Suprapubic skin (tissue), 3 donors: ENCODE measurements at regions not wholly inside any gene's neighbourhood (a gene's known extent, or its start where the extent isn't known, plus 50 kb on each side); places are given as distances from the start of the nearest gene placed in this dataset.

Source experiments
- POLR2A ChIP-seq, 2 donors: fragments of 450-650 bp; IDR thresholded peaks; one replicate each; pipeline ENCODE4 v1.6.1; 2017; ENCODE audit warnings: antibody characterized with exemption in 2 of 2, mild to moderate bottlenecking in 2 of 2, moderate library complexity in 2 of 2
- TF ChIP-seq, protein P1 (sequence below), 2 donors: fragments of 200-600 bp in 1 of 2; fragments of 450-650 bp in 1 of 2; sonication (generic) in 1 of 2; IDR thresholded peaks; one replicate each; pipeline ENCODE4 v1.5.1; 2016 to 2019; ENCODE audit warnings: antibody characterized with exemption in 2 of 2, mild to moderate bottlenecking in 1 of 2, moderate library complexity in 1 of 2

DNA sequence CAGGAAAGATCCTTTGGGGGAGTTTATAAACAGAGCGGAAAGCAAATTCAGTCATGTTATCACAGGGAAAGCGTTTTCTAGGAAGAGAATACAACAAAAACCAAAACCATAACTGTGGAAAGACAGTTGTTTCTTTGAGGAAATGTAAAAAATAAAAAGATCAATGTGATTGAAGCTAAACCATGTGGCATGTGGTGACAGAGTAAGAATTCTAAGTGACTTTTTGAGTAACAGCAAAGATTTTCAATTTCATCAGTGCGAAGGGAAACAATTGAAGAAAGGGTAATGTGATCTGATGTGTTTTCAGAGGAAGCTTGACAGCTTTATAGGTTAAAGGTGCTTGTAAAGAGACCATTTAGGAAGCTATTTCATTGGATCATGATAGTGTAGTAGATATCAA lies 575.9 kb upstream of the CHORDC1 start:
- TF ChIP-seq, protein P1, sequence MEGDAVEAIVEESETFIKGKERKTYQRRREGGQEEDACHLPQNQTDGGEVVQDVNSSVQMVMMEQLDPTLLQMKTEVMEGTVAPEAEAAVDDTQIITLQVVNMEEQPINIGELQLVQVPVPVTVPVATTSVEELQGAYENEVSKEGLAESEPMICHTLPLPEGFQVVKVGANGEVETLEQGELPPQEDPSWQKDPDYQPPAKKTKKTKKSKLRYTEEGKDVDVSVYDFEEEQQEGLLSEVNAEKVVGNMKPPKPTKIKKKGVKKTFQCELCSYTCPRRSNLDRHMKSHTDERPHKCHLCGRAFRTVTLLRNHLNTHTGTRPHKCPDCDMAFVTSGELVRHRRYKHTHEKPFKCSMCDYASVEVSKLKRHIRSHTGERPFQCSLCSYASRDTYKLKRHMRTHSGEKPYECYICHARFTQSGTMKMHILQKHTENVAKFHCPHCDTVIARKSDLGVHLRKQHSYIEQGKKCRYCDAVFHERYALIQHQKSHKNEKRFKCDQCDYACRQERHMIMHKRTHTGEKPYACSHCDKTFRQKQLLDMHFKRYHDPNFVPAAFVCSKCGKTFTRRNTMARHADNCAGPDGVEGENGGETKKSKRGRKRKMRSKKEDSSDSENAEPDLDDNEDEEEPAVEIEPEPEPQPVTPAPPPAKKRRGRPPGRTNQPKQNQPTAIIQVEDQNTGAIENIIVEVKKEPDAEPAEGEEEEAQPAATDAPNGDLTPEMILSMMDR (IDR thresholded peaks at IDR 0.05): no peak
- no peak for TF ChIP-seq POLR2A (IDR thresholded peaks at IDR 0.05)
